GM10266 (cell line): ENCODE measurements at regions not wholly inside any gene's neighbourhood (a gene's known extent, or its start where the extent isn't known, plus 50 kb on each side); places are given as distances from the start of the nearest gene placed in this dataset.

ENCODE experiments used
- DNase-seq: peaks from one replicate; pipeline ENCODE4 v3.0.0; 2012; ENCODE audit errors: extremely low spot score
- CTCF ChIP-seq: IDR thresholded peaks from 2 replicates; pipeline ENCODE4 v1.5.1; 2012; ENCODE audit warnings: mild to moderate bottlenecking, low read depth; ENCODE audit not compliant: control insufficient read depth, insufficient read depth; ENCODE audit errors: missing control alignments

DNA sequence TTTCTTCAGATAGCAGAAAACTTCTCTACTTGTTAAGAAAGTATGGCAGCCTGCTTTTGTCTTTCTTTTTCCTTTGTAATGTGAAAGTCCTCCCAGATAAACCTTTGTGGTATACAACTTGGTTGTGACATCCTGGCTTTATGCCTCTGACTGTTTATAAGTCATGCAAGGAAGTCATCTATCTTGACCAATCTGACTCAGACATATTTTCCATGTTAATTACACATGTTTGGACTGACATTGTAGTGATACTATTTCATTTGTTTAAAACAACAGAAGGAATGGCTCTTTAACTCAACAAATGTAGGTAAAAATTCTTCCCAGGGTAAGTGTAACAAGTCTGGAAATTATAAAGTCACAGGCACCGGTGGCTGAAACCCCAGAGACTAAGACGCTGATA lies 341.6 kb upstream of the MEOX2 start:
- no peak for DNase-seq
- TF ChIP-seq CTCF: no peak

DNA sequence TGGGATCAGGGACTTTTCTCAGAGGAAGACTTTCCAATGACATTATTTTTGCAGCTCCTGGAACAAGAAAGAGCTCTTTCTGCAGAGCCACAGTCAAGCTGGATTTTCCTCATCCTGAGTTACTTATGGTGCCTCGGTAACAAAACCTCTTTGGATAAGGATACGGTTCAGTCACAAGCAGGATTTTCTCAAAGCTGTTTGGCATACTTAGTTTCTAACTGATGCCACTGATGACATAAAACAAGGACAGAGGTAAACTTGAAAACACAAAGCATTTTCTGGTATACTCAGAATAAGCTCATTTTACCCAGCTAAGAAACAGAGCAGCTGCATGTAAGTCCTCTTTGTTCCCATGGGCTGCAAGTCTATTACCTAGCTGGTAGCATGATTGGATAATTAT lies 340.9 kb upstream of the MEOX2 start:
- no peak for TF ChIP-seq CTCF
- DNase-seq: no peak

- no peak for DNase-seq
- no peak for TF ChIP-seq CTCF
These were observed 340.0 kb upstream of the MEOX2 start for GRCh38 chr7:16026253-16027020.

DNA sequence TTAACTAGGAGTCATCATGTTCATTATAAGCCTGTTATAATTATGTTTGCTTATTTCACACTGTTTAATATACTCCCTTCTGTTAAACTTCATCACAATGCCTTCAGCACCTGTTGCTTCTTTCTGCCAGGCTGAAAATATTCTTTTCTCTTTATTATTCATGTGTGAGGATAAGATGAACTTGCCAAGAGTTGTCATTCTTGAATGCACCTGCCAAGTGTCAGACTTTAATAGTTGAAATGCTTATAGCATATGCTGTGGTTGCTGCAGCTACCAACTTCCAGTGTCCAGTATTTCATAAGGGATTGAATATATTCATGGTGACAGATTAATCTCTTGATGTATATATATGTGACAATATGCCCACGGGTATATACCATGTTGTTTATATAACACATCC lies 339.2 kb upstream of the MEOX2 start:
- no peak for DNase-seq
- TF ChIP-seq CTCF: no peak

GRCh38 chr7:16023503-16023902 lies 337.0 kb upstream of the MEOX2 start:
- no peak for DNase-seq
- no peak for TF ChIP-seq CTCF

DNA sequence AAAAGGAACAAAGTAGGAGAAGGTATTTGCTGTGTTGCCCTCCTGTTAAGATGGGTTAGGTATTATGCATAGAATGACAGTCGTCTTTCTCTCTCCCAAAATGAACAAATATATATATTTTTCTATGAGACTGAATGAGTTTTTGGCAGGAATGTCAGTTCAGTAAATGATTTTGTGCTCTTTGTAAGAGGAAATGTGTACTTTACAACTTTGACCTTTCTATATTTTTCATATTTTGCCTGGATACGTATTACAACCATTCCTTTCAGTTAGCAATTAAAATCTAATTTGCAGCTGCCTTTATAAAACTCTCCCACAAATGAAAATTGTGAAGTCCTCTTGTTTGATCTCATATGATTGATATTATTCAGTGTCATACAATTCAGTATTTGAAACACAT lies 336.6 kb upstream of the MEOX2 start:
- no peak for DNase-seq
- no peak for TF ChIP-seq CTCF

DNA sequence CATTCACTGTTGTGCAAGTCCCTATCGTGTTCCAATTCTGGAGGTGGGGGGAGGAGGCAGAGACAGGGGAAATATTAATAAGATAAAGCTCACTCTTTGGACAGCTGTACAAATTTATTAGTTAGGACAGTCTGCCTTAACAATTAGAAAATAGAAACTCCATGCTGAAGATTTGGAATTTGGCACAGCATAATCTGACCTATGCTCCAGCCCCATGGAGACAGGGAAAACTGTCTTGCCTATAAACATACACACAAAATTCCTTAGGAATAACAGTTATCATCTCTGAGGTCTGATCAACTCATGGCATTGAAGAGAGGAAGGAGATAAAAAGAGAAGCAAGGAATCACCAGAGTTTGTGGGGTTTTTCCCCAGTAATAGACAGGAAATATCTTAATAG lies 335.4 kb upstream of the MEOX2 start:
- no peak for DNase-seq
- no peak for TF ChIP-seq CTCF
